GM23338 (cell line): ENCODE measurements at regions not wholly inside any gene's neighbourhood (a gene's known extent, or its start where the extent isn't known, plus 50 kb on each side); places are given as distances from the start of the nearest gene placed in this dataset.

Source experiments
- CTCF ChIP-seq, 2 experiments: fragments of 200-600 bp in 1 of 2; sonication (generic) in 1 of 2; conservative IDR thresholded peaks; 2 replicates each; pipeline versions ENCODE4 v1.5.1 to v1.6.1; 2016 to 2017; ENCODE audit warnings: antibody characterized with exemption in 2 of 2, low read depth in 2 of 2, mild to moderate bottlenecking in 2 of 2, moderate library complexity in 1 of 2
- POLR2AphosphoS5 ChIP-seq: IDR thresholded peaks from 2 replicates; pipeline ENCODE4 v1.6.1; 2016; ENCODE audit warnings: antibody characterized with exemption, low read depth
- ZNF114 ChIP-seq: fragments of 250-450 bp; sonication (Bioruptor Pico); IDR thresholded peaks from 2 replicates; pipeline ENCODE4 v1.5.0; 2020; ENCODE audit warnings: mild to moderate bottlenecking, moderate library complexity

GRCh38 chr20:61130156-61130555 lies 121.9 kb upstream of the CDH4 start:
- TF ChIP-seq CTCF (conservative IDR thresholded peaks at IDR 0.05; ENCODE audit: low read depth in 2 of 2) (no peak), ZNF114 (CRISPR knock-in tag) (no peak), POLR2AphosphoS5 (no peak)
